ENCODE measurements at regions not wholly inside any gene's neighbourhood (a gene's known extent, or its start where the extent isn't known, plus 50 kb on each side); places are given as distances from the start of the nearest gene placed in this dataset.

GRCh38 chr16:61596655-61597054 is 439.6 kb downstream of the CDH8 start:
- DNase-seq (ENCODE audit: low spot score) (no peak), FAIRE-seq (no peak)

- FAIRE-seq (no peak), DNase-seq (ENCODE audit: low spot score) (no peak)
Observed at GRCh38 chr16:61595605-61596004, 440.6 kb downstream of the CDH8 start.

- no peak for DNase-seq (ENCODE audit: low spot score)
- FAIRE-seq: no peak
Observed at GRCh38 chr16:61590577-61590976, 445.7 kb downstream of the CDH8 start.

- no peak for FAIRE-seq
- DNase-seq (ENCODE audit: low spot score): no peak
Observed at GRCh38 chr16:61587526-61587925, 448.7 kb downstream of the CDH8 start.

GRCh38 chr16:61581417-61582046 is 454.7 kb downstream of the CDH8 start:
- no peak for DNase-seq (ENCODE audit: low spot score)
- no peak for FAIRE-seq

- no peak for FAIRE-seq
Observed at GRCh38 chr16:61580579-61580978, 455.7 kb downstream of the CDH8 start.

GRCh38 chr16:61579195-61579594 is 457.0 kb downstream of the CDH8 start:
- DNase-seq (ENCODE audit: low spot score) (no peak), FAIRE-seq (no peak)

More at GRCh38 chr16:61580579-61580978, 455.7 kb downstream of the CDH8 start:
- no peak for DNase-seq (ENCODE audit: low spot score)

GRCh38 chr16:61576476-61576875 is 459.8 kb downstream of the CDH8 start:
- no peak for FAIRE-seq

GRCh38 chr16:61575617-61576016 is 460.6 kb downstream of the CDH8 start:
- no peak for DNase-seq (ENCODE audit: low spot score)
- FAIRE-seq: no peak

More at GRCh38 chr16:61576476-61576875, 459.8 kb downstream of the CDH8 start:
- no peak for DNase-seq (ENCODE audit: low spot score)

GRCh38 chr16:61569028-61569427 is 467.2 kb downstream of the CDH8 start:
- no peak for FAIRE-seq

GRCh38 chr16:61564716-61565115 is 471.5 kb downstream of the CDH8 start:
- FAIRE-seq (no peak), DNase-seq (ENCODE audit: low spot score) (no peak)

More at GRCh38 chr16:61569028-61569427, 467.2 kb downstream of the CDH8 start:
- no peak for DNase-seq (ENCODE audit: low spot score)

- no peak for DNase-seq (ENCODE audit: low spot score)
- FAIRE-seq: no peak
Observed at GRCh38 chr16:61555718-61556441, 480.4 kb downstream of the CDH8 start.

GRCh38 chr16:61549327-61549726 is 486.9 kb downstream of the CDH8 start:
- DNase-seq (ENCODE audit: low spot score) (no peak), FAIRE-seq (no peak)

GRCh38 chr16:61547626-61548025 is 488.6 kb downstream of the CDH8 start:
- DNase-seq (ENCODE audit: low spot score) (no peak), FAIRE-seq (no peak)

GRCh38 chr16:61544165-61544564 is 492.1 kb downstream of the CDH8 start:
- DNase-seq (ENCODE audit: low spot score): no peak
- FAIRE-seq: no peak

- FAIRE-seq: no peak
- DNase-seq (ENCODE audit: low spot score): no peak
Observed at GRCh38 chr16:61540216-61540615, 496.0 kb downstream of the CDH8 start.

- FAIRE-seq: no peak
- no peak for DNase-seq (ENCODE audit: low spot score)
Observed at GRCh38 chr16:61530697-61531096, 505.5 kb downstream of the CDH8 start.

GRCh38 chr16:61500851-61501250 is 535.4 kb downstream of the CDH8 start:
- FAIRE-seq: no peak
- no peak for DNase-seq (ENCODE audit: low spot score)

- no peak for FAIRE-seq
- DNase-seq (ENCODE audit: low spot score): no peak
Observed at GRCh38 chr16:61480250-61480649, 556.0 kb downstream of the CDH8 start.

- DNase-seq (ENCODE audit: low spot score) (no peak), FAIRE-seq (no peak)
Observed at GRCh38 chr16:61471737-61472136, 564.5 kb downstream of the CDH8 start.

- DNase-seq (ENCODE audit: low spot score): no peak
- no peak for FAIRE-seq
Observed at GRCh38 chr16:61471023-61471422, 565.2 kb downstream of the CDH8 start.

GRCh38 chr16:61465285-61465684 is 571.0 kb downstream of the CDH8 start:
- no peak for FAIRE-seq
- no peak for DNase-seq (ENCODE audit: low spot score)

GRCh38 chr16:61460020-61460419 is 576.2 kb downstream of the CDH8 start:
- no peak for DNase-seq (ENCODE audit: low spot score)
- FAIRE-seq: no peak

Measured in urothelium cell line (cell line).